Smooth muscle cell (in vitro differentiated cells): ENCODE measurements at regions not wholly inside any gene's neighbourhood (a gene's known extent, or its start where the extent isn't known, plus 50 kb on each side); places are given as distances from the start of the nearest gene placed in this dataset.

Experiments
- DNase-seq: peaks from one replicate; lab custom pipeline; 2025; ENCODE audit not compliant: unreplicated experiment; lab: John Stamatoyannopoulos, UW
- H2AFZ ChIP-seq: fragments of 200-600 bp; sonication (generic); 2 replicates; pipeline ENCODE4 v1.6.0; 2016; ENCODE audit warnings: antibody characterized with exemption, low read depth, mild to moderate bottlenecking
- H3F3A ChIP-seq: fragments of 200-600 bp; sonication (generic); 2 replicates; pipeline ENCODE4 v1.6.0; 2017; ENCODE audit warnings: antibody characterized with exemption, low read depth
- H3K27ac ChIP-seq: fragments of 200-600 bp; sonication (generic); 2 replicates; pipeline ENCODE4 v1.5.1; 2016; ENCODE audit warnings: low read depth, mild to moderate bottlenecking
- H3K27me3 ChIP-seq: fragments of 200-600 bp; sonication (generic); 2 replicates; pipeline ENCODE4 v1.6.1; 2016; ENCODE audit warnings: low read depth, mild to moderate bottlenecking
- H3K36me3 ChIP-seq: fragments of 200-600 bp; sonication (generic); 2 replicates; pipeline ENCODE4 v1.5.1; 2016; ENCODE audit warnings: low read depth
- H3K4me1 ChIP-seq: fragments of 200-600 bp; sonication (generic); 2 replicates; pipeline ENCODE4 v1.5.1; 2016; ENCODE audit warnings: low read depth
- H3K4me2 ChIP-seq: fragments of 200-600 bp; sonication (generic); 2 replicates; pipeline ENCODE4 v1.6.0; 2016; ENCODE audit warnings: mild to moderate bottlenecking
- H3K4me3 ChIP-seq: fragments of 200-600 bp; sonication (generic); 2 replicates; pipeline ENCODE4 v1.5.1; 2016; ENCODE audit warnings: mild to moderate bottlenecking
- H3K79me2 ChIP-seq: fragments of 200-600 bp; sonication (generic); 2 replicates; pipeline ENCODE4 v1.6.0; 2016; ENCODE audit warnings: low read depth, mild to moderate bottlenecking
- H3K9ac ChIP-seq: fragments of 200-600 bp; sonication (generic); 2 replicates; pipeline ENCODE4 v1.6.0; 2016; ENCODE audit warnings: low read depth
- H3K9me3 ChIP-seq: fragments of 200-600 bp; sonication (generic); replicated peaks from 2 replicates; pipeline ENCODE4 v1.5.1; 2016; ENCODE audit warnings: low read depth
- H4K20me1 ChIP-seq: fragments of 200-600 bp; sonication (generic); 2 replicates; pipeline ENCODE4 v1.6.0; 2016; ENCODE audit warnings: low read depth
- CTCF ChIP-seq: fragments of 200-600 bp; sonication (generic); IDR thresholded peaks from 2 replicates; pipeline ENCODE4 v1.5.1; 2017; ENCODE audit warnings: borderline replicate concordance, mild to moderate bottlenecking, antibody characterized with exemption; ENCODE audit not compliant: insufficient read depth, poor library complexity, severe bottlenecking
- WGBS: methylation state at CpG from one replicate; pipeline ENCODE4 v1.1.7; 2016; ENCODE audit warnings: low lambda C conversion rate; 5-methylcytosine and 5-hydroxymethylcytosine counted together

GRCh38 chrX:80266287-80266686, 154.0 kb upstream of the TENT5D start:
- Histone ChIP-seq H3K4me3 (no peak overlapping the region), H4K20me1 (no peaks in the 10 kb centered on the region), H3K27ac (no peak overlapping the region), H3F3A (no peaks in the 10 kb centered on the region), H3K79me2 (no peaks in the 10 kb centered on the region), H3K4me1 (no peaks in the 10 kb centered on the region), H3K9me3 (no peaks in the 10 kb centered on the region), H3K27me3 (no peaks in the 10 kb centered on the region), H2AFZ (no peak overlapping the region), H3K9ac (no peak overlapping the region), H3K4me2 (no peak overlapping the region), H3K36me3 (no peaks in the 10 kb centered on the region)
- DNase-seq = no peak
- no peak for TF ChIP-seq CTCF
- WGBS = 90% methylated on average over 4 of the region's 4 CpGs

- DNase-seq = no peak
- Histone ChIP-seq H3K36me3 (no peaks in the 10 kb centered on the region), H3K4me1 (no peaks in the 10 kb centered on the region), H3K4me3 (no peak overlapping the region), H3K27me3 (no peaks in the 10 kb centered on the region), H3K9me3 (no peaks in the 10 kb centered on the region), H4K20me1 (no peaks in the 10 kb centered on the region), H3K4me2 (no peak overlapping the region), H3K27ac (no peak overlapping the region), H3K9ac (no peak overlapping the region), H2AFZ (no peak overlapping the region), H3K79me2 (no peaks in the 10 kb centered on the region), H3F3A (no peaks in the 10 kb centered on the region)
- no peak for TF ChIP-seq CTCF
These were observed 153.3 kb upstream of the TENT5D start for GRCh38 chrX:80266979-80267378.

- H3K4me1 ChIP-seq = no peaks in the 10 kb centered on the region
- no peaks in the 10 kb centered on the region for H3K79me2 ChIP-seq
- DNase-seq = no peak
- H3K27me3 ChIP-seq = no peaks in the 10 kb centered on the region
- WGBS = 43% methylated on average over 1 of the region's 1 CpG
- no peaks in the 10 kb centered on the region for H3K9me3 ChIP-seq
- no peak overlapping the region for H3K27ac ChIP-seq
- no peak overlapping the region for H3K4me3 ChIP-seq
- no peaks in the 10 kb centered on the region for H3K36me3 ChIP-seq
- TF ChIP-seq CTCF = no peak
- no peak overlapping the region for H2AFZ ChIP-seq
- no peak overlapping the region for H3K9ac ChIP-seq
- no peak overlapping the region for H3K4me2 ChIP-seq
- no peaks in the 10 kb centered on the region for H4K20me1 ChIP-seq
- H3F3A ChIP-seq = no peaks in the 10 kb centered on the region
These were observed 152.5 kb upstream of the TENT5D start for GRCh38 chrX:80267790-80268189.

GRCh38 chrX:80282535-80282934, 137.7 kb upstream of the TENT5D start:
- no peak overlapping the region for H2AFZ ChIP-seq
- no peaks in the 10 kb centered on the region for H3F3A ChIP-seq
- DNase-seq = no peak
- no peaks in the 10 kb centered on the region for H3K4me1 ChIP-seq
- no peak overlapping the region for H3K4me2 ChIP-seq
- H4K20me1 ChIP-seq = no peaks in the 10 kb centered on the region
- H3K9ac ChIP-seq = no peak overlapping the region
- H3K4me3 ChIP-seq = no peak overlapping the region
- H3K27ac ChIP-seq = no peak overlapping the region
- no peaks in the 10 kb centered on the region for H3K9me3 ChIP-seq
- WGBS = 79% methylated on average over 2 of the region's 2 CpGs
- H3K36me3 ChIP-seq = no peaks in the 10 kb centered on the region
- no peaks in the 10 kb centered on the region for H3K27me3 ChIP-seq
- TF ChIP-seq CTCF = peak; percentile 50
- H3K79me2 ChIP-seq = no peaks in the 10 kb centered on the region
